Progenitor cell of endocrine pancreas (in vitro differentiated cells): ENCODE measurements at regions not wholly inside any gene's neighbourhood (a gene's known extent, or its start where the extent isn't known, plus 50 kb on each side); places are given as distances from the start of the nearest gene placed in this dataset.

Experiments used
- DNase-seq: peaks from one replicate; pipeline ENCODE4 v3.0.0; 2021; ENCODE audit warnings: low spot score; ENCODE audit not compliant: unreplicated experiment
- H3K27ac Mint-ChIP-seq: 2 replicates; pipeline ENCODE4 v1.8.0; 2021; ENCODE audit warnings: mild to moderate bottlenecking, moderate library complexity, mixed read lengths
- H3K27me3 Mint-ChIP-seq: 2 replicates; pipeline ENCODE4 v1.8.0; 2021; ENCODE audit warnings: mixed read lengths
- H3K36me3 Mint-ChIP-seq: 2 replicates; pipeline ENCODE4 v1.8.0; 2022; ENCODE audit warnings: mixed read lengths; ENCODE audit not compliant: insufficient read depth
- H3K4me1 Mint-ChIP-seq: 2 replicates; pipeline ENCODE4 v1.8.0; 2021; ENCODE audit warnings: low read depth, mixed read lengths
- H3K4me3 Mint-ChIP-seq: 2 replicates; pipeline ENCODE4 v1.8.0; 2021; ENCODE audit warnings: low read depth, mild to moderate bottlenecking, moderate library complexity, mixed read lengths
- H3K9me3 Mint-ChIP-seq: 2 replicates; pipeline ENCODE4 v1.8.0; 2021; ENCODE audit warnings: low read depth, mixed read lengths
- CTCF ChIP-seq: fragments of 200-600 bp; sonication (generic); IDR thresholded peaks from one replicate; pipeline ENCODE4 v1.5.0; 2021; ENCODE audit warnings: antibody characterized with exemption, mild to moderate bottlenecking; ENCODE audit not compliant: unreplicated experiment

DNA sequence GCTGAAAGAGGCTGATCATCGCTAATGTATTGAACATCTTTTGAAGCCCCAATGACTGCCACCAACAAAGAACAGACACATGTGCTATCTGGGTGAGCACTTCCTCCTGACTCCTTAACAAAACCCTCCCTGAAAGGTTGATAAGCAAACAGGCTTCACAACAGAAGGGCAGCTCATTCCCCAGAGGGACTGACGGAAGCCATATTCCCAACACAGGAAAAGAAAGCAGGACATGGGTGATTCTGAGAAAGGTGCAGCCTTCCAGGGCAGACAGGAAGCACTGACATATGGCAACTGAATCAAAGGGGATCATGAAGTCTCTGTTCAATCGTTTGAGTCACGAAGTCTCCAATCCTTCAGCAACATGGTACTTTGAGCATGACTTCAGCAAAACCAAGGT, 929.0 kb downstream of the MCTP2 start:
- no peak for TF ChIP-seq CTCF
- no peaks in the 10 kb centered on the region for H3K36me3 Mint-ChIP-seq
- H3K4me3 Mint-ChIP-seq = no peak overlapping the region
- no peaks in the 10 kb centered on the region for H3K4me1 Mint-ChIP-seq
- DNase-seq = no peak
- peaks cover 10% of the 10 kb centered on the region for H3K9me3 Mint-ChIP-seq
- H3K27me3 Mint-ChIP-seq = no peaks in the 10 kb centered on the region
- H3K27ac Mint-ChIP-seq = no peak overlapping the region

GRCh38 chr15:95162069-95162468, 930.7 kb downstream of the MCTP2 start:
- H3K9me3 Mint-ChIP-seq = peaks cover 6% of the 10 kb centered on the region
- H3K4me1 Mint-ChIP-seq = peaks cover under 1% of the 10 kb centered on the region
- TF ChIP-seq CTCF = no peak
- no peaks in the 10 kb centered on the region for H3K27me3 Mint-ChIP-seq
- no peaks in the 10 kb centered on the region for H3K36me3 Mint-ChIP-seq
- no peak overlapping the region for H3K4me3 Mint-ChIP-seq
- H3K27ac Mint-ChIP-seq = no peak overlapping the region
- no peak for DNase-seq

DNA sequence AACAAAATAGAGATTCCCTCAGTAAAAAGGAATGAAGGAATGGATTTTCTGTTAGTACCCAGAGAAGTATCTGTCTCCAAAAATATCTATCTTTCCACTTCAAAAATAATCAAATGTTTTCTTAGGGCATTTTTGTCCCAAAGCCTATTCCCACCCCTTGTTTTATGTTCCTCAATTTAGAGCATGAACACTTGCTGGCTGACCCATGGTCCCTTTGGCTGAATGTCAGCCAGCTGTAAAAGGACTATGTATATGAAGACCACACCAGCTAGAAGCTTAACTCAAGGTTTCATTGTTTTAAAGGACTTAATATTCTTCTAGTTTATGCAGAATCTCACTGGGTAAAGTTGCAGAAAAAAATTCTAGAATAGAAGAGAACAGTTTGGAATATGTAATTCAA, 931.2 kb downstream of the MCTP2 start:
- peaks cover 6% of the 10 kb centered on the region for H3K9me3 Mint-ChIP-seq
- H3K4me1 Mint-ChIP-seq = peaks cover 3% of the 10 kb centered on the region
- no peak overlapping the region for H3K4me3 Mint-ChIP-seq
- DNase-seq = no peak
- H3K36me3 Mint-ChIP-seq = no peaks in the 10 kb centered on the region
- TF ChIP-seq CTCF = no peak
- H3K27ac Mint-ChIP-seq = no peak overlapping the region
- H3K27me3 Mint-ChIP-seq = no peaks in the 10 kb centered on the region

DNA sequence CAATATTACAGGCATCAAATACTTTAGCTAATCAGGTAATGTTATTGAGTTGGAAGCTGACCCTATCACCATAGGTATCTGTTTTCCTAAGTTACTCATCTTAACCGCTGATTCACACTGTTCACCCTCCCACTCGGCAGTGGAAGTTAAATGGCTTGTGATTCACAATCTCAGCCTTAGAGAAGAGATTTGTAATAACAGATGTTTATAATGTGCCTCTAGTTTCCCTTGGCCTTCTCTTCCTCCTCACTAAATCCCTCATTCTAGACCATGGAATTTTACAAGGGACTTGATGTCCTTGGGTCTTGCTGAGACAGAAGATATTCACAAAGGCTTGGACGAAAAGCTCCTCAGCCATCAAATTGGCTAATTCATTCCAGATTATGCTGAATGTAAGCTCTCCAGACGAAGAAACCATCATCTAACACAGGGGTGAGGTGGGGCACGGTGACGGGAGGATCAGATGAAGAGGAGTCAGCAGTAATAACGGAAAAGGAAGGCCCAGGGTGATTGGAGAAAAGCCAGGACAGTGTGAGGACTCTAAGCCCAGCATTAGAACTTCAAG, 931.7 kb downstream of the MCTP2 start:
- Mint-ChIP-seq H3K9me3 (peaks cover 6% of the 10 kb centered on the region), H3K4me3 (no peak overlapping the region), H3K36me3 (no peaks in the 10 kb centered on the region), H3K27me3 (no peaks in the 10 kb centered on the region), H3K4me1 (peaks cover 3% of the 10 kb centered on the region), H3K27ac (no peak overlapping the region)
- DNase-seq = no peak
- no peak for TF ChIP-seq CTCF

DNA sequence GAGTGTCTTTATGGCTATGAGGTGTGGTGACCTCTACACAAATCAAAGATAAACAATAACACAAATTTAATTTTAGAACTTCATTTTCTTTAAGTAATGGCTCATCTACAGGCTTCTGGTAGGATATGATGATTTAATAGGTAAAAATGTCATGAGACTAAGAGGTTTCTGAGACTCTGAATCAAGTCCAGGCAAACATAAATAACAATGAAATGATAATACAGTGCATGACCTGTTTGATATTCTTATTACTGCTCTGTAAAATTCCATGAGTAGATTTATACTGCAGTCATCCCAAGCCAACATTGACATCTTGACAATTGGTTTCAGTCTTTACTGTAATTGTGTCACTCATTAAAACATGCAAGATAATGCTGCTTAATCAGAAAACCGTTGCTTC, 936.8 kb downstream of the MCTP2 start:
- DNase-seq = no peak
- Mint-ChIP-seq H3K27ac (peak overlapping the region; percentile 81), H3K4me1 (peaks cover 43% of the 10 kb centered on the region), H3K27me3 (no peaks in the 10 kb centered on the region), H3K36me3 (peaks cover 2% of the 10 kb centered on the region), H3K9me3 (peaks cover 9% of the 10 kb centered on the region), H3K4me3 (no peak overlapping the region)
- TF ChIP-seq CTCF = no peak
